ENCODE measurements at regions not wholly inside any gene's neighbourhood (a gene's known extent, or its start where the extent isn't known, plus 50 kb on each side); places are given as distances from the start of the nearest gene placed in this dataset.

DNA sequence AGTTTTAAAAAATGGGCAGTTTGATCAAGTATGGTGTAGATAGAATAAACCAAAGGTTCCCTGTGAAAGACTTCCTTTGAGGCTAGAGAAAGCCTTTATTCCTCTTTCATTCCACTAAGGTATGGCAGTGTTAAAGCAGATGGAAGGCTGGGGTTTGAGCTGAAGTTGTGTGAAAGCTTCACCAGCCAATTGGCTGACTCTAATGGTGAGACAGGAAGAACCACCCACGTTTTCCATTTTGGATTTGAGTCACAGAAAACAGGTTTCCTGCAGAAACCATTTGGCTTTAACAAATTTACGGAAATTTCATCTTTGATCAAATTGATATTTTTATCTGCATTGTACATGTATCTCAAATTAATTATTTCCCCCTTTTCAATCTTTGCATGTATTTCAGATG is 455.0 kb downstream of the PCNX1 start:
- Mint-ChIP-seq H3K36me3 (ENCODE audit: low read depth) (peaks cover 15% of the 10 kb centered on the region), H3K27me3 (ENCODE audit: low read depth) (no peaks in the 10 kb centered on the region), H3K4me1 (ENCODE audit: low read depth) (peaks cover 44% of the 10 kb centered on the region), H3K4me3 (no peak overlapping the region), H3K9me3 (peaks cover 14% of the 10 kb centered on the region), H3K27ac (no peak overlapping the region)
- DNase-seq = no peak
- intact Hi-C loops (cut with micrococcal nuclease) = no loop called here
- CTCF ChIA-PET = interaction anchor here (0.7 to 1.1 kb wide), 3 partner anchors 16 to 126 kb away, joined by 3 to 6 read pairs (median 3); no protein-coding TSS in a partner anchor

DNA sequence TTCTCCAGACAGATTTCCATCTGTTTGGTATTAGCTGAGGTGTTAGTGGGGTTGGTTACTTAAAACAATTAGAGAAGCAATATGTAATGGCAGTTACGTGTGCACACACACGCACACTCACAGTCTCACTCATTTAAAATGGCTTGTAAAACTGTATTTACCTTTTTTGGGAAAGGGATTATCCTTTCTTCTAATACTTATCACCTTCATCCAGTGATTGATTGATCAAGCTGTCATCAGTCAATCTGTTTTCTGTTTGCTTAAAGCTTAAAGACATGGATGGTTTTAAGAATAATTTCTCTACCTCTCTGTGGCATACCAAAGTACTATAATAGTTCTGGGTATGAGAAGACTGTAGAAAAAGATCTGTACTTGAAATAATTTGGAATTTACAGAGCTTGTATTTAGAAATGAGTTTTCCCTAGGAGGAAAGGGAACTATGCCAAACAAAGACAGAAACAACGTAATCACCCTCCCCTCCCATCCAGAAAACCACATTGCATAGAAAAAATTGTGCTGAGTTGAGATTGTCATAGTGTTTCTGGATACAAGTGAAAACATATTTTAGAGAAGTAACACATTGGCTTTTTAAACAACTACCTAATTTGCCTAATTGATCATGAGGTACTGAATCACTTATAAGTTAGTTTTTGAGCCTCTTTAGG is 455.8 kb downstream of the PCNX1 start:
- Mint-ChIP-seq H3K27ac (no peak overlapping the region), H3K4me1 (ENCODE audit: low read depth) (peaks cover 44% of the 10 kb centered on the region), H3K9me3 (peaks cover 16% of the 10 kb centered on the region), H3K4me3 (no peak overlapping the region), H3K27me3 (ENCODE audit: low read depth) (no peaks in the 10 kb centered on the region), H3K36me3 (ENCODE audit: low read depth) (peaks cover 13% of the 10 kb centered on the region)
- CTCF ChIA-PET = interaction anchor here (0.8 to 1.1 kb wide), 2 partner anchors 114 to 126 kb away, joined by 3 to 6 read pairs; no protein-coding TSS in a partner anchor
- intact Hi-C loops (cut with micrococcal nuclease) = no loop called here
- no peak for DNase-seq

DNA sequence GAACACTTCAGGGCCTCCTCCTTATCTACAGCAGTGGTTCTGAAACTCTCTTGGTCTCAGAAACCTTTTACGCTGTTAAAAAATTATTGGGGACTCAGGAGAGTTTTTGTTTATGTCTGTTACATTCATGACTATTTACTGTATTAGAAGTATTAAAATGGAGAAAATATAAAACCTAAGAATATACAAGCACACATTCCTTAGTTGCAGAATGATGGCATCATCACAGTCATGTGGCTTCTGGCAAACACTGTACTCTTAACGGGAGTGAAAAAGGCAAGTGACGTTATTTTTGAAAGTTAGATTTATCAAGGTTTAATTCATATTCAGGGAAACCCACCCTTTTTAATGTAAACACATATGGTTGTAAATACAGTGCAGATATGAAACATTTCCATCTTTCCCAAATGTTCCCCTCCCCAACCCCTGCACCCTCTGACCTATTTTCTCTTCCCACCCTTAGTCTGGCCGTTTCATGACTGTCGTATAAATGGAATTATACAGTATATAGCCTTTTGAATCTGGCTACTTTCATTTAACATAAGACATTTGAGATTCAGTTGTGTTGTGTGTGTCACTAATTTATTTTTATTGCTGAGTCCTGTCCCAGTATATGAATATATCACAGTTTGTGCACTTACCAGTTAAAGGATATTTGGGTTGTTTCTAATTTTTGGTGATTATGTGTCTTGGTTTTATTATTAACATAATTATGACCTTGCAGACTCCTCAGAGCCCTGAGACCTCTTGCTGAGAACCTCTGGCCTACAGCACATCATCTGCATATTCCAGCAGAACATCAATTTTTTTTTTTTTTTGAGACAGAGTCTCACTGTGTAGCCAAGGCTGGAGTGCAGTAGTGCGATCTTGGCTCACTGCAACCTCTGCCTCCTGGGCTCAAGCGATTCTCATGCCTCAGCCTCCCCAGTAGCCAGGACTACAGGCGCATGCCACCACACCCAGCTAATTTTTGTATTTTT is 457.0 kb downstream of the PCNX1 start:
- no peaks in the 10 kb centered on the region for H3K27me3 Mint-ChIP-seq (ENCODE audit: low read depth)
- CTCF ChIA-PET = interaction anchor here (0.5 kb wide), 1 partner anchor 14 kb away, joined by 3 read pairs; no protein-coding TSS in a partner anchor
- H3K27ac Mint-ChIP-seq = no peak overlapping the region
- H3K4me3 Mint-ChIP-seq = no peak overlapping the region
- DNase-seq = no peak
- peaks cover 7% of the 10 kb centered on the region for H3K36me3 Mint-ChIP-seq (ENCODE audit: low read depth)
- H3K4me1 Mint-ChIP-seq (ENCODE audit: low read depth) = peaks cover 32% of the 10 kb centered on the region
- peaks cover 6% of the 10 kb centered on the region for H3K9me3 Mint-ChIP-seq
- intact Hi-C loops (cut with micrococcal nuclease) = no loop called here

GRCh38 chr14:71365361-71365760 is 458.1 kb downstream of the PCNX1 start:
- peaks cover 2% of the 10 kb centered on the region for H3K9me3 Mint-ChIP-seq
- intact Hi-C loops (cut with micrococcal nuclease) = no loop called here
- H3K27ac Mint-ChIP-seq = no peak overlapping the region
- no peak for DNase-seq
- peaks cover 28% of the 10 kb centered on the region for H3K4me1 Mint-ChIP-seq (ENCODE audit: low read depth)
- H3K27me3 Mint-ChIP-seq (ENCODE audit: low read depth) = no peaks in the 10 kb centered on the region
- no peak overlapping the region for H3K4me3 Mint-ChIP-seq
- peaks cover 1% of the 10 kb centered on the region for H3K36me3 Mint-ChIP-seq (ENCODE audit: low read depth)
- CTCF ChIA-PET = no interaction called here

GRCh38 chr14:71366861-71367260 is 459.6 kb downstream of the PCNX1 start:
- peaks cover 27% of the 10 kb centered on the region for H3K4me1 Mint-ChIP-seq (ENCODE audit: low read depth)
- H3K9me3 Mint-ChIP-seq = peaks cover 2% of the 10 kb centered on the region
- CTCF ChIA-PET = interaction anchor here (0.7 kb wide), 1 partner anchor 187 kb away, joined by 3 read pairs; no protein-coding TSS in a partner anchor
- H3K4me3 Mint-ChIP-seq = no peak overlapping the region
- intact Hi-C loops (cut with micrococcal nuclease) = no loop called here
- H3K36me3 Mint-ChIP-seq (ENCODE audit: low read depth) = peaks cover 1% of the 10 kb centered on the region
- no peak overlapping the region for H3K27ac Mint-ChIP-seq
- DNase-seq = no peak
- no peaks in the 10 kb centered on the region for H3K27me3 Mint-ChIP-seq (ENCODE audit: low read depth)

DNA sequence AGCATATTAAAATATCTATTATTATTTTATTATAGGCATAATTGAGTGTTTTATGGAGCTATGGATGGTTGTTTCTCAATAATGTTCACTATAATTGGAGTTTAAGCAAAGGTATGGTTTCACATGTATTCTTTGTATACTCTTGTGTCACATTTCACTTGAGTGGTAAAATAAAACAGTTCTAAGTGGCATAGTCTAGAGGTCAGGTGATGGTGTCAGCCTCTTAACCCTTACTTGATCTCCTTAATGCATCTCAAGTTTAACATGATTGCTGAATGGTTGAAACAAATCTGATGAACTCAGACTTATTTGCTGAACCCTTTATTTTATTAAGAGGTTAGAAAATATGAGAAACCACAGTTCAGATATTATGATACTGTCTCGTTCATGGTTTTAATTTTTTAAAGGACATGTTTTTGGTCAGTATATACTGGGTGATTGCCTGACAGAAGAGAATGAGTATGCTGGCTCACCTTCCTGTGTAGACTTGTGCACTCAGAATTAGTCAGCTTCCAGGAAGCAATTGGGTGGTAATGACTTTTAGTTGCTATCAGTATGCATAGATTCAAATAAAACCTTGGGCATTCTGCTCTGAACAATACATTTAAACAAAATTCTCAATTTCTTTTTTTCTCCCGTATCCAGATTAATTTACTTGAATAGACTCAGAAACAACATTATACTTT is 464.6 kb downstream of the PCNX1 start:
- Mint-ChIP-seq H3K27me3 (ENCODE audit: low read depth) (no peaks in the 10 kb centered on the region), H3K36me3 (ENCODE audit: low read depth) (peaks cover 10% of the 10 kb centered on the region), H3K4me3 (no peak overlapping the region), H3K27ac (no peak overlapping the region), H3K9me3 (peaks cover 6% of the 10 kb centered on the region), H3K4me1 (ENCODE audit: low read depth) (peaks cover 21% of the 10 kb centered on the region)
- CTCF ChIA-PET = no interaction called here
- intact Hi-C loops (cut with micrococcal nuclease) = loop anchor here (2.0 to 5.0 kb wide), 2 partner anchors 40 to 183 kb away; no protein-coding TSS in a partner anchor
- peak; percentile 43 for DNase-seq

DNA sequence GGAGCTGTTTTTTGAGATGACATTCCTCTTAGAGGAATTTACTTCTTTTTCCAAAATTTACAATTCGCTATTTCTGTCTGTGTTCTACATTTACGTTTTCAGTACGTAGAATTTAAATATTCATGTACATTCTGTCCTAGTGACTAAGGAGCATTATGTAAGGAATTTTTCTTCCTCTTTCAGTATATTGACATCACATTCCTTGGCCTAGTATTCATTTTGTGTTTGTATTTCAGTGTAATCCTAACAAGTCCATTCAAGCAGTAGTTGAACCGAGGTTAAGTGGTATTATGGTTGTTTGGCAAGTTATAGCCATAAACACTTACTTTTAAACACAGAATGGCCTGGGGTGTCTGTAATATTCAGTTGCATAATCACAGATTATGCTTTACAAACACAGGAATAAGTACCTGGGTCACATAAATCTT is 465.2 kb downstream of the PCNX1 start:
- CTCF ChIA-PET = no interaction called here
- Mint-ChIP-seq H3K27me3 (ENCODE audit: low read depth) (no peaks in the 10 kb centered on the region), H3K4me1 (ENCODE audit: low read depth) (peaks cover 21% of the 10 kb centered on the region), H3K36me3 (ENCODE audit: low read depth) (peaks cover 11% of the 10 kb centered on the region), H3K4me3 (no peak overlapping the region), H3K9me3 (peaks cover 6% of the 10 kb centered on the region), H3K27ac (no peak overlapping the region)
- intact Hi-C loops (cut with micrococcal nuclease) = loop anchor here (2.0 to 5.0 kb wide), 2 partner anchors 40 to 182 kb away; no protein-coding TSS in a partner anchor
- no peak for DNase-seq

- CTCF ChIA-PET = interaction anchor here (0.6 to 0.7 kb wide), 3 partner anchors 10 to 346 kb away, joined by 3 to 4 read pairs (median 3); no protein-coding TSS in a partner anchor
- Mint-ChIP-seq H3K4me3 (no peak overlapping the region), H3K36me3 (ENCODE audit: low read depth) (peaks cover 19% of the 10 kb centered on the region), H3K4me1 (ENCODE audit: low read depth) (peaks cover 34% of the 10 kb centered on the region), H3K9me3 (peaks cover 12% of the 10 kb centered on the region), H3K27me3 (ENCODE audit: low read depth) (no peaks in the 10 kb centered on the region), H3K27ac (no peak overlapping the region)
- DNase-seq = no peak
- intact Hi-C loops (cut with micrococcal nuclease) = loop anchor here (2.0 to 5.0 kb wide), 2 partner anchors 41 to 181 kb away; no protein-coding TSS in a partner anchor
Measured at GRCh38 chr14:71373773-71374172, 466.5 kb downstream of the PCNX1 start.

- Mint-ChIP-seq H3K4me3 (no peak overlapping the region), H3K27me3 (ENCODE audit: low read depth) (no peaks in the 10 kb centered on the region), H3K4me1 (ENCODE audit: low read depth) (peaks cover 40% of the 10 kb centered on the region), H3K9me3 (peaks cover 14% of the 10 kb centered on the region), H3K27ac (no peak overlapping the region), H3K36me3 (ENCODE audit: low read depth) (peaks cover 22% of the 10 kb centered on the region)
- intact Hi-C loops (cut with micrococcal nuclease) = loop anchor here (5.0 kb wide), 1 partner anchor 43 kb away; no protein-coding TSS in a partner anchor
- no peak for DNase-seq
- CTCF ChIA-PET = interaction anchor here (0.6 kb wide), 1 partner anchor 51 kb away, joined by 3 read pairs; no protein-coding TSS in a partner anchor
Measured at GRCh38 chr14:71374989-71375388, 467.7 kb downstream of the PCNX1 start.

- Mint-ChIP-seq H3K9me3 (peaks cover 14% of the 10 kb centered on the region), H3K27ac (no peak overlapping the region), H3K27me3 (ENCODE audit: low read depth) (no peaks in the 10 kb centered on the region), H3K4me1 (ENCODE audit: low read depth) (peaks cover 30% of the 10 kb centered on the region), H3K36me3 (ENCODE audit: low read depth) (peaks cover 22% of the 10 kb centered on the region), H3K4me3 (no peak overlapping the region)
- no peak for DNase-seq
- intact Hi-C loops (cut with micrococcal nuclease) = no loop called here
- CTCF ChIA-PET = no interaction called here
Measured at GRCh38 chr14:71377099-71377498, 469.8 kb downstream of the PCNX1 start.

- H3K9me3 Mint-ChIP-seq = peaks cover 14% of the 10 kb centered on the region
- peaks cover 27% of the 10 kb centered on the region for H3K4me1 Mint-ChIP-seq (ENCODE audit: low read depth)
- CTCF ChIA-PET = no interaction called here
- no peak overlapping the region for H3K27ac Mint-ChIP-seq
- no peak for DNase-seq
- H3K4me3 Mint-ChIP-seq = no peak overlapping the region
- intact Hi-C loops (cut with micrococcal nuclease) = no loop called here
- peaks cover 23% of the 10 kb centered on the region for H3K36me3 Mint-ChIP-seq (ENCODE audit: low read depth)
- H3K27me3 Mint-ChIP-seq (ENCODE audit: low read depth) = no peaks in the 10 kb centered on the region
Measured at GRCh38 chr14:71380271-71380670, 473.0 kb downstream of the PCNX1 start.

DNA sequence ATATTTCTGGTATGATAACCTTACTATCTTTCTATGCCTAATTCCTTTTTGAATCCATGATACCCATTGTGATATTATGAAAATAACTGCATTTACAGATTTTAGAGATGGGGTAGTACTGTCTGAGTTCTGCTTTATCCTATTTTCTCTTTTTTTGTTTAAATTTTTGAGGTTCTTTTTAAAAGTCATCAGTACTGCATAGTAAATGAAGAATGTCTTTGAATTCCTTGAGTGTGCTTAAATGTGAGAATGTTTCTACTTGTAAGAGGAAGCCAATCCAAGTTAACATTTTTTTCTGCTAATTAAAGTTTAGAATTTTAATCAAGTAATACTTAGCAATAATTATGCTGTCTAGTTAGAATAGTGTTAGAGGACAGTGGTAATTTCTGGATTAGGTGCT is 474.6 kb downstream of the PCNX1 start:
- peaks cover 19% of the 10 kb centered on the region for H3K36me3 Mint-ChIP-seq (ENCODE audit: low read depth)
- no peak for DNase-seq
- no peak overlapping the region for H3K27ac Mint-ChIP-seq
- H3K4me1 Mint-ChIP-seq (ENCODE audit: low read depth) = peaks cover 27% of the 10 kb centered on the region
- no peaks in the 10 kb centered on the region for H3K27me3 Mint-ChIP-seq (ENCODE audit: low read depth)
- intact Hi-C loops (cut with micrococcal nuclease) = no loop called here
- H3K4me3 Mint-ChIP-seq = no peak overlapping the region
- H3K9me3 Mint-ChIP-seq = peaks cover 10% of the 10 kb centered on the region
- CTCF ChIA-PET = no interaction called here
